ENCODE measurements at regions not wholly inside any gene's neighbourhood (a gene's known extent, or its start where the extent isn't known, plus 50 kb on each side); places are given as distances from the start of the nearest gene placed in this dataset.

DNA sequence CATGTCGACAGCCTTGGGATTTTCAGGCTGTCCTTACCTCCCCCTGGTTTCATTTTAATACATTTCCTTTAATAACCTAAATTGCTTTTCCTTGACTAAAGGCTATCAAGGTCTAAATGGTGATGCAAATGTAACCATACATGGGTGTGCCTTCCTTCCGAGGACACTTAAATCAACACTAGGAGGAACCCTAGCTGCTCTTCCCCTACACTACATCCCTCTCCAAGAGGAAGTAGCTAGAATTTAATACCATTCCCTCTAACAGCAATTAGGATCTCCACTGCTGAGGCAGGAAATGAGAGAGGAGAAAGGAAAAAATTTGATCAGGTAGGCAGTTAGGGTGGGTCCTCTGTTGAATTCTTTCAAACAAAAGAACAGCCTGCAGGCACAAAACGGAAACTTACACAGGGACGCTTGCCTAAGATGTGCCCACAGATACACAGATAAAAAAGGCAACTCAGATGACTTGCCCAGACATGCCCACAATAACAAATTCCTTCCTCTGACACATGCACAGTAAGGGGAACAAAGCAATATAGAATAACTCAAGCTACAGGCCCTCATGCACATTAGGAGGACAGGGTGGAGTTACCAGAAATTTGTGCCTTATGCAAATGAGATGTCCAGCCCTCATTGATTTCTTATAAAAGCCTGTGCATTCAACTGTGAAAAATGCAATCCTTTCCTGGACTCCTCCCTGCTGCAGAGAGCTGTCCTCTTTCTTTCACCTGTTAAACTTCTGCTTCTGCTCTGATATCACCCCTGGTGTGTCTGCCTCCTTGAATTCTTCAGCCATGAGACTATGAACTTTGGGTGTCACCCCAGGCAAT is 1024.4 kb upstream of the CADM2 start:
- H3K9me3 ChIP-seq, result no peaks in the 10 kb centered on the region
- no peaks in the 10 kb centered on the region for H3K27me3 ChIP-seq
- no peak for FAIRE-seq
- no peaks in the 10 kb centered on the region for H3K36me3 ChIP-seq
- TF ChIP-seq, protein P1, sequence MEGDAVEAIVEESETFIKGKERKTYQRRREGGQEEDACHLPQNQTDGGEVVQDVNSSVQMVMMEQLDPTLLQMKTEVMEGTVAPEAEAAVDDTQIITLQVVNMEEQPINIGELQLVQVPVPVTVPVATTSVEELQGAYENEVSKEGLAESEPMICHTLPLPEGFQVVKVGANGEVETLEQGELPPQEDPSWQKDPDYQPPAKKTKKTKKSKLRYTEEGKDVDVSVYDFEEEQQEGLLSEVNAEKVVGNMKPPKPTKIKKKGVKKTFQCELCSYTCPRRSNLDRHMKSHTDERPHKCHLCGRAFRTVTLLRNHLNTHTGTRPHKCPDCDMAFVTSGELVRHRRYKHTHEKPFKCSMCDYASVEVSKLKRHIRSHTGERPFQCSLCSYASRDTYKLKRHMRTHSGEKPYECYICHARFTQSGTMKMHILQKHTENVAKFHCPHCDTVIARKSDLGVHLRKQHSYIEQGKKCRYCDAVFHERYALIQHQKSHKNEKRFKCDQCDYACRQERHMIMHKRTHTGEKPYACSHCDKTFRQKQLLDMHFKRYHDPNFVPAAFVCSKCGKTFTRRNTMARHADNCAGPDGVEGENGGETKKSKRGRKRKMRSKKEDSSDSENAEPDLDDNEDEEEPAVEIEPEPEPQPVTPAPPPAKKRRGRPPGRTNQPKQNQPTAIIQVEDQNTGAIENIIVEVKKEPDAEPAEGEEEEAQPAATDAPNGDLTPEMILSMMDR (IDR thresholded peaks at IDR 0.05), result no peak
- no peak overlapping the region for H3K4me3 ChIP-seq
- no peak for DNase-seq
- intact Hi-C loops (cut with DNase I), result no loop called here
- no peak for ATAC-seq
- no peaks in the 10 kb centered on the region for H3K4me1 ChIP-seq
- no peak overlapping the region for H3K27ac ChIP-seq
- WGBS, 2 donors, result 50 to 69% methylated on average over 4 of the region's 4 CpGs

GRCh38 chr3:83938491-83938890 is 1020.3 kb upstream of the CADM2 start:
- FAIRE-seq (no peak), DNase-seq (no peak), ATAC-seq (no peak)
- Histone ChIP-seq H3K4me1 (no peaks in the 10 kb centered on the region), H3K4me3 (no peak overlapping the region), H3K9me3 (no peaks in the 10 kb centered on the region), H3K27ac (no peak overlapping the region), H3K36me3 (no peaks in the 10 kb centered on the region), H3K27me3 (no peaks in the 10 kb centered on the region)
- TF ChIP-seq, protein P1 (IDR thresholded peaks at IDR 0.05), result no peak
- intact Hi-C loops (cut with DNase I), result no loop called here
- WGBS, 2 donors, result 60 to 73% methylated on average over 2 of the region's 2 CpGs

GRCh38 chr3:83941990-83942745 is 1016.6 kb upstream of the CADM2 start:
- no peak for ATAC-seq
- Histone ChIP-seq H3K4me1 (no peaks in the 10 kb centered on the region), H3K9me3 (no peaks in the 10 kb centered on the region), H3K4me3 (no peak overlapping the region), H3K27ac (no peak overlapping the region), H3K36me3 (no peaks in the 10 kb centered on the region), H3K27me3 (no peaks in the 10 kb centered on the region)
- DNase-seq, result no peak
- TF ChIP-seq, protein P1 (IDR thresholded peaks at IDR 0.05), result no peak
- intact Hi-C loops (cut with DNase I), result no loop called here
- 60 to 76% methylated on average over 11 of the region's 11 CpGs for WGBS, 2 donors
- no peak for FAIRE-seq

DNA sequence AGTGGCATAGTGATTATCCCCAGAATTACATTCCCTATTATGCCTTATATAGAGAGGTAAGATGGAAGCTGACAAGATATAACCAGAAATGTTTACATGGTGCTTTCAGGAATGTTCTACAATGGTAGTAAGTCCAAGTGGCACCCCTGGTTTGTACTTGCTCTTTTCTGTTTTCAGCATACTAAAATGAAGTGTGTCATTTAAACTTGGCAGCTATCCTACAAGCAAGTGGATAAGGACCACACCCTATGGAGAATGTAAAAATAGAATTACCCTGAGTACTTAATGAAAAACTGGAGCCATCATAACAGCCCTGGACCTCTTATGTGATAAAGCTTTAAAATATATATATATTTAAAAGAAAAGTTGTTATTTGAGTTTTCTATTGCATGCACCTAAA is 1012.7 kb upstream of the CADM2 start:
- H3K27me3 ChIP-seq, result no peaks in the 10 kb centered on the region
- FAIRE-seq, result no peak
- no peak for ATAC-seq
- H3K4me1 ChIP-seq, result no peaks in the 10 kb centered on the region
- no peak overlapping the region for H3K4me3 ChIP-seq
- TF ChIP-seq, protein P1 (IDR thresholded peaks at IDR 0.05), result no peak
- no peaks in the 10 kb centered on the region for H3K36me3 ChIP-seq
- no peak for DNase-seq
- no peaks in the 10 kb centered on the region for H3K9me3 ChIP-seq
- no peak overlapping the region for H3K27ac ChIP-seq
- intact Hi-C loops (cut with DNase I), result no loop called here

DNA sequence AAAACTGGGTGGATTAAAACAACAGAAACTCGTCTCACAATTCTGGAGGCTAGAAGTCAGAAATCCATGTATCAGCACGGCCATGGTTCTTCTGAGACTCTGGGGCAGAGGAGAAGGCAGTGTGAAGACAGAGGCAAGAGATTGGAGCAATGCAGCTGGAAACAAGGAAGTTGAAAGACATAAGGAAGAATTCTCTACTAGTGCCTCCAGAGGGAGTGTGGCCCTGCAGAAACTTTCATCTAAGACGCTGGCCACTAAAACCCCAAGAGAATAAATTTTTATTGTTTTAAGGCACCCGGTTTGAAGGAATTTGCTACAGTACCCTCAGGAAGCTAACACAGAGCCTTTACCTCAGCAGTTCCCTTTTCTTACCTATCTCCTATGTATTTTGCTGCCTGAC is 1012.2 kb upstream of the CADM2 start:
- H3K4me1 ChIP-seq, result no peaks in the 10 kb centered on the region
- no peak overlapping the region for H3K27ac ChIP-seq
- no peaks in the 10 kb centered on the region for H3K27me3 ChIP-seq
- H3K36me3 ChIP-seq, result no peaks in the 10 kb centered on the region
- whole genome bisulfite sequencing, 2 donors, result 27 to 35% methylated on average over 4 of the region's 4 CpGs
- ATAC-seq, result no peak
- intact Hi-C loops (cut with DNase I), result no loop called here
- no peak for DNase-seq
- FAIRE-seq, result no peak
- H3K9me3 ChIP-seq, result no peaks in the 10 kb centered on the region
- H3K4me3 ChIP-seq, result no peak overlapping the region
- TF ChIP-seq, protein P1 (IDR thresholded peaks at IDR 0.05), result no peak

Measured in pancreas (tissue), 10 donors.